ENCODE measurements at regions not wholly inside any gene's neighbourhood (a gene's known extent, or its start where the extent isn't known, plus 50 kb on each side); places are given as distances from the start of the nearest gene placed in this dataset.

- FAIRE-seq (no peak), DNase-seq (ENCODE audit: insufficient read length) (no peak)
- TF ChIP-seq POLR2A (IDR thresholded peaks at IDR 0.05; ENCODE audit: low read depth, low read length) (no peak), TAF1 (IDR thresholded peaks at IDR 0.05; ENCODE audit: borderline replicate concordance, low read depth, low read length) (no peak), POLR2AphosphoS5 (IDR thresholded peaks at IDR 0.05; ENCODE audit: low read depth, low read length) (no peak)
These were observed 617.4 kb upstream of the SALL3 start for GRCh38 chr18:78362198-78362597.

GRCh38 chr18:78363556-78364387 is 615.8 kb upstream of the SALL3 start:
- FAIRE-seq (no peak), DNase-seq (ENCODE audit: insufficient read length) (no peak)
- TF ChIP-seq POLR2AphosphoS5 (IDR thresholded peaks at IDR 0.05; ENCODE audit: low read depth, low read length) (no peak), POLR2A (IDR thresholded peaks at IDR 0.05; ENCODE audit: low read depth, low read length) (no peak), TAF1 (IDR thresholded peaks at IDR 0.05; ENCODE audit: borderline replicate concordance, low read depth, low read length) (no peak)

- FAIRE-seq (no peak), DNase-seq (ENCODE audit: insufficient read length) (no peak)
- TF ChIP-seq TAF1 (IDR thresholded peaks at IDR 0.05; ENCODE audit: borderline replicate concordance, low read depth, low read length) = no peak
- TF ChIP-seq POLR2A (IDR thresholded peaks at IDR 0.05; ENCODE audit: low read depth, low read length) = no peak
- TF ChIP-seq POLR2AphosphoS5 (IDR thresholded peaks at IDR 0.05; ENCODE audit: low read depth, low read length) = no peak
These were observed 615.1 kb upstream of the SALL3 start for GRCh38 chr18:78364388-78364960.

- no peak for FAIRE-seq
These were observed 611.6 kb upstream of the SALL3 start for GRCh38 chr18:78367996-78368395.

DNA sequence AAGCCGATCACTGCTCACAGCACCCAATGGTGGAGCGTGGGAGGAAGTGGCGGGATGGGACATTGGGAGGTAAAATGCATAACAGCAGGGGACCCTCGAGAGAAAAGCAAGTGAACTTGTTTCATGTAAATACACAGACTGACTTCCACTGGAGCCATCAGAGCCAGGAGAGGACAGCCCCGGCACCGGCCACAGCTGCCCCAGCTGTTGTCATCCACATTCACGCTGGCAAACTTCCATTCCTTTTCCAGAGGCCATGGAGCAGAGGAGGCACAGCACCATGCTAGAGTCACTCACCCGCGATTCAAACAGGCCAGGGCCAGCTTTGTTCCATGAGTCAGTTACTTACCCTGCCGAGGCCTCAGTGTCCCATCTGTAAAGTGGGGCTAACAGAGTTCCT is 610.9 kb upstream of the SALL3 start:
- FAIRE-seq (no peak), DNase-seq (ENCODE audit: insufficient read length) (no peak)
- no peak for TF ChIP-seq POLR2AphosphoS5 (IDR thresholded peaks at IDR 0.05; ENCODE audit: low read depth, low read length)
- no peak for TF ChIP-seq POLR2A (IDR thresholded peaks at IDR 0.05; ENCODE audit: low read depth, low read length)
- TF ChIP-seq TAF1 (IDR thresholded peaks at IDR 0.05; ENCODE audit: borderline replicate concordance, low read depth, low read length) = no peak

More at GRCh38 chr18:78367996-78368395, 611.6 kb upstream of the SALL3 start:
- TF ChIP-seq POLR2A (IDR thresholded peaks at IDR 0.05; ENCODE audit: low read depth, low read length) (no peak), TAF1 (IDR thresholded peaks at IDR 0.05; ENCODE audit: borderline replicate concordance, low read depth, low read length) (no peak), POLR2AphosphoS5 (IDR thresholded peaks at IDR 0.05; ENCODE audit: low read depth, low read length) (no peak)
- no peak for DNase-seq (ENCODE audit: insufficient read length)

DNA sequence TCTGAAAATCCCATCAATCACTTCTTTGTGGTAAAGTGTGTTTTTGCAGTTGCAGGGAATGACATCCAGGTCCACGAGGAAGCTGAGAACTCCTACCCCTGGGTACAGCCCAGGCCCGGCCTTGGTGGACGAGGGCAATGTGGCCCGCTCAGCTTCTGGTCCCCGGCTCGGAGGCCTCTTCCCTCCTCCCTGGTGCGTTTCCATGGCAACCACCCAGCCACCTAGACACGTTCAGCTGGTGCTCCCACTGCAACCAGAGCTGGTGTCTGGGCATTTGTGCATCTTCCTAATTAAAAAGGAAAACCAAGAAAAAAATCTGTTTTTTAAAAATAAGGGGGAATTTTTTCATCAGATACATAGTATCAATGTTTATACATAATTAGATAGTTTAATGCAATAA is 603.6 kb upstream of the SALL3 start:
- FAIRE-seq = no peak
- DNase-seq (ENCODE audit: insufficient read length) = no peak
- TF ChIP-seq TAF1 (IDR thresholded peaks at IDR 0.05; ENCODE audit: borderline replicate concordance, low read depth, low read length) = no peak

- no peak for FAIRE-seq
- DNase-seq (ENCODE audit: insufficient read length) = no peak
- no peak for TF ChIP-seq TAF1 (IDR thresholded peaks at IDR 0.05; ENCODE audit: borderline replicate concordance, low read depth, low read length)
These were observed 601.2 kb upstream of the SALL3 start for GRCh38 chr18:78378403-78378802.

DNA sequence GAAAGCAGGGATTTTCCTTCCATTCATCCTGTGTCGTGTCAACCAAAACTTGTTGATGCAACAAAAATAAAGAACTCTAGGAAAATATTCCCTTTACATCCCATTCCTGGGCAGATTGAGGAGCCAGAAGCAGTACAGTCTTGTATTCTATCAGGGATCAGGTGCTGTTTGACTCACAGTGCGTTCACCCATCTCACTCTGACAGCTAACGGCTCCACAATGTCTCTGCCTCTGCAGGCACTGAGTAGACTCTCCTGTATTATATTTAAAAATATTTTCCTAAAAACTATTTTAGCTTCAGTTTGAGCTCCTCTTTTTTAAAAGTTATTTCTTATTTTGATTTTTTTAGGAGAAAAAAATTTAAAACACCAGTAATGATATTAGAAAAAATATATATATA is 600.6 kb upstream of the SALL3 start:
- no peak for FAIRE-seq

GRCh38 chr18:78390348-78390951 is 589.2 kb upstream of the SALL3 start:
- TF ChIP-seq POLR2A (IDR thresholded peaks at IDR 0.05; ENCODE audit: low read depth, low read length) (no peak), TAF1 (IDR thresholded peaks at IDR 0.05; ENCODE audit: borderline replicate concordance, low read depth, low read length) (no peak), POLR2AphosphoS5 (IDR thresholded peaks at IDR 0.05; ENCODE audit: low read depth, low read length) (no peak)
- no peak for DNase-seq (ENCODE audit: insufficient read length)
- FAIRE-seq = no peak

More for the DNA sequence above, 600.6 kb upstream of the SALL3 start:
- no peak for DNase-seq (ENCODE audit: insufficient read length)
- TF ChIP-seq POLR2AphosphoS5 (IDR thresholded peaks at IDR 0.05; ENCODE audit: low read depth, low read length) (no peak), POLR2A (IDR thresholded peaks at IDR 0.05; ENCODE audit: low read depth, low read length) (no peak), TAF1 (IDR thresholded peaks at IDR 0.05; ENCODE audit: borderline replicate concordance, low read depth, low read length) (no peak)

DNA sequence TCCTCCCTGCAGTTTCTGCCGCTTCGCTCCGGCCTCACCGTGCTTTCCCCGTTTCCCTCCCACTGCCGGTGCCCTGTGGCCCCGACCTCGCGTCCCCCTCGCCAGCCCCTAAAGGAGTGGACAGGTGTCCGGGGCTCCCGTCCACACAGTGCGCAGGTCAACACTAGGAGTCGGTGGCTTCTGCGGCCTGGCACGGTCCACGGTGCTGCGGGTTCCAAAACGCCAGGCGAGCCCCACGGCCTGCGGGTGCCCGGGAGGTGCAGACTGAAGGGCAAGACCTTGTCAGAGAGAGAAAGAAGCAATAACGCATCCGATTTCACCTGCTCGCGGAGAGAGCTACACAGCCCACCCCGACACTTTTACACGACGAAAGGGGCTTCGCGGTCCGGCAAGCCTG is 588.7 kb upstream of the SALL3 start:
- FAIRE-seq (no peak), DNase-seq (ENCODE audit: insufficient read length) (no peak)
- TF ChIP-seq POLR2AphosphoS5 (IDR thresholded peaks at IDR 0.05; ENCODE audit: low read depth, low read length) (no peak), TAF1 (IDR thresholded peaks at IDR 0.05; ENCODE audit: borderline replicate concordance, low read depth, low read length) (no peak), POLR2A (IDR thresholded peaks at IDR 0.05; ENCODE audit: low read depth, low read length) (no peak)

DNA sequence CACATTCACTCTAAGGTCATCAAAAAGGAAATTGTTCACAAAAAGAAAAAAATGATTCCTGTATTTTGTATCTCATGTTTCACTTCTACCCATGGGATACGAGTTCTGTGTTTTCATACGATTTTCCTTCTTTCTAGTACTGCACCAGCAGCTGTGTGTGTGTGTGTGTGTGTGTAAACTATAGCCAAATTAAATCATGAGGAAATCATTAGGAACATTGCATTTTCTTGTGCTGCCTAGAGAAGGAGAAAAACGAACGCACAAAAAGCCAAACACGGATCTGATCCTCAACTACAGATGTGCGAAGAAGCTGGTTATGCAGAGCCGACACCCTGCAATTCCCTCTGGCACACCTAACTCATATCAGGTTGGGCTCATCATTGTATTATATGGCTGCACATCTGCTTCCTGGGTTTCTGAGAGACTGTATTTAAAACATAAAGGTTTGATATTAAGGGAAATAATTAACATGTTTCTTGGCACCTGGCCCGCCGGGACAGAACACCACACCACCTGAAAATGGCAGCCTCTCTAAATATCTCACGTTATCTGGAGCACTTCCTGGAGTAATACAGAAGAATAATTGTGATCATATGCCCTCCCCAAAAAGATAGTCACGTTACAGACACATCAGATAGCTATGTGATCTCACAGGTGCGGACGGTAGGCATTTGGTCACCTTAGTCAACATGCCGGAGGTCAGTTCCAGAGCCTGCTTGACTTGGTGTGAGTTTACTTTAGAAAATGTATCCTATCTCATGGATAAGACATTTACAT is 586.3 kb upstream of the SALL3 start:
- FAIRE-seq = no peak
- no peak for TF ChIP-seq POLR2A (IDR thresholded peaks at IDR 0.05; ENCODE audit: low read depth, low read length)
- no peak for TF ChIP-seq POLR2AphosphoS5 (IDR thresholded peaks at IDR 0.05; ENCODE audit: low read depth, low read length)
- TF ChIP-seq TAF1 (IDR thresholded peaks at IDR 0.05; ENCODE audit: borderline replicate concordance, low read depth, low read length) = no peak
- DNase-seq (ENCODE audit: insufficient read length) = no peak

Measured in GM12892 (cell line).